NCI-H1092 (cell line): ENCODE measurements at regions not wholly inside any gene's neighbourhood (a gene's known extent, or its start where the extent isn't known, plus 50 kb on each side); places are given as distances from the start of the nearest gene placed in this dataset.
"Not testable (repeated sequence)": the region's sequence is repeated elsewhere in the genome, so short reads cannot be mapped to it uniquely, and the experiment has no call there.

ENCODE experiments used
- DNase-seq: peaks from one replicate; lab custom pipeline; 2025; lab: John Stamatoyannopoulos, UW

- no peak for DNase-seq
Observed at GRCh38 chr3:174457758-174458157, 401.4 kb upstream of the NAALADL2 start.

- DNase-seq = no peak
Observed at GRCh38 chr3:174460831-174461230, 398.3 kb upstream of the NAALADL2 start.

GRCh38 chr3:174462916-174463315 lies 396.2 kb upstream of the NAALADL2 start:
- no peak for DNase-seq

GRCh38 chr3:174465177-174465576 lies 394.0 kb upstream of the NAALADL2 start:
- no peak for DNase-seq

GRCh38 chr3:174466471-174467054 lies 392.6 kb upstream of the NAALADL2 start:
- no peak for DNase-seq

GRCh38 chr3:174477491-174477890 lies 381.6 kb upstream of the NAALADL2 start:
- no peak for DNase-seq

- DNase-seq = no peak
Observed at GRCh38 chr3:174480767-174481166, 378.4 kb upstream of the NAALADL2 start.

- DNase-seq = no peak
Observed at GRCh38 chr3:174482541-174482940, 376.6 kb upstream of the NAALADL2 start.

GRCh38 chr3:174483254-174483653 lies 375.9 kb upstream of the NAALADL2 start:
- no peak for DNase-seq

GRCh38 chr3:174483856-174484255 lies 375.3 kb upstream of the NAALADL2 start:
- not testable (repeated sequence) for DNase-seq

GRCh38 chr3:174488527-174488926 lies 370.6 kb upstream of the NAALADL2 start:
- no peak for DNase-seq

GRCh38 chr3:174495311-174495710 lies 363.8 kb upstream of the NAALADL2 start:
- no peak for DNase-seq

- DNase-seq = no peak
Observed at GRCh38 chr3:174495928-174496327, 363.2 kb upstream of the NAALADL2 start.

GRCh38 chr3:174498638-174499037 lies 360.5 kb upstream of the NAALADL2 start:
- no peak for DNase-seq

- no peak for DNase-seq
Observed at GRCh38 chr3:174505266-174505665, 353.9 kb upstream of the NAALADL2 start.

GRCh38 chr3:174524203-174524602 lies 334.9 kb upstream of the NAALADL2 start:
- no peak for DNase-seq

GRCh38 chr3:174529298-174529697 lies 329.8 kb upstream of the NAALADL2 start:
- DNase-seq = no peak

GRCh38 chr3:174531262-174531982 lies 327.7 kb upstream of the NAALADL2 start:
- no peak for DNase-seq

GRCh38 chr3:174532216-174532615 lies 326.9 kb upstream of the NAALADL2 start:
- DNase-seq = no peak

GRCh38 chr3:174532776-174533175 lies 326.4 kb upstream of the NAALADL2 start:
- no peak for DNase-seq

- no peak for DNase-seq
Observed at GRCh38 chr3:174533286-174533685, 325.8 kb upstream of the NAALADL2 start.

GRCh38 chr3:174536319-174536718 lies 322.8 kb upstream of the NAALADL2 start:
- DNase-seq = no peak

- no peak for DNase-seq
Observed at GRCh38 chr3:174538151-174538550, 321.0 kb upstream of the NAALADL2 start.
